ENCODE measurements at regions not wholly inside any gene's neighbourhood (a gene's known extent, or its start where the extent isn't known, plus 50 kb on each side); places are given as distances from the start of the nearest gene placed in this dataset.

DNA sequence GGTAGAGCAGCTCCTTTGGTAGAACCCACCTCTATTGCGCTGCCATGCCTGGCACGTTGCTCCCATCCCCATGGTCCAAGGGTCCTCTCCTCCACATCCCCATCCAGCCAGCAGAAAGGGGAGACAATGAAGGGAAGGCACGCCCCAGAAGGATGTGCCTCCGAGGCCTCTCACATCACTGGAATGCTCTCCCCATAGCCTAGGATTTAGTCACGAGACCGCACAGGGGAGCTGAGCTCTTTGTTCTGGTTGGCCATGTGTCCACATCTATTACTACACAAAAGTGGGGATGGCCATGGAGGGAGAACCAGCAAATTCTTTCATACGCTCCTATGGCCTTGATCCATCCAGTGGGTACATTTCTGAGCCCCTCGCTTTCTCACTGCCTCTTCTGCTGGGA is 60.5 kb upstream of the SALL4 start:
- Histone ChIP-seq H3K4me3 (ENCODE audit: low read length, poor library complexity, severe bottlenecking) (no peak overlapping the region), H3K27me3 (ENCODE audit: insufficient read depth, low read length, poor library complexity, severe bottlenecking) (no peaks in the 10 kb centered on the region), H3K36me3 (ENCODE audit: insufficient read depth, low read length) (no peaks in the 10 kb centered on the region), H3K79me2 (ENCODE audit: insufficient read depth, low read length) (no peaks in the 10 kb centered on the region), H3K9me3 (ENCODE audit: insufficient read depth, low read depth, low read length) (no peaks in the 10 kb centered on the region), H4K20me1 (ENCODE audit: insufficient read depth, low read length, poor library complexity, severe bottlenecking) (no peaks in the 10 kb centered on the region), H3K9ac (ENCODE audit: low read depth, low read length, poor library complexity, severe bottlenecking) (no peak overlapping the region), H3K4me1 (ENCODE audit: insufficient read depth, low read length, poor library complexity, severe bottlenecking) (no peaks in the 10 kb centered on the region), H2AFZ (ENCODE audit: low read length) (no peak overlapping the region), H3K9me2 (replicated peaks; ENCODE audit: low read depth, low read length) (no peaks in the 10 kb centered on the region), H3F3A (ENCODE audit: low read depth) (no peaks in the 10 kb centered on the region), H3K4me2 (ENCODE audit: low read depth, low read length, poor library complexity, severe bottlenecking) (no peak overlapping the region)
- TF ChIP-seq, protein P1, sequence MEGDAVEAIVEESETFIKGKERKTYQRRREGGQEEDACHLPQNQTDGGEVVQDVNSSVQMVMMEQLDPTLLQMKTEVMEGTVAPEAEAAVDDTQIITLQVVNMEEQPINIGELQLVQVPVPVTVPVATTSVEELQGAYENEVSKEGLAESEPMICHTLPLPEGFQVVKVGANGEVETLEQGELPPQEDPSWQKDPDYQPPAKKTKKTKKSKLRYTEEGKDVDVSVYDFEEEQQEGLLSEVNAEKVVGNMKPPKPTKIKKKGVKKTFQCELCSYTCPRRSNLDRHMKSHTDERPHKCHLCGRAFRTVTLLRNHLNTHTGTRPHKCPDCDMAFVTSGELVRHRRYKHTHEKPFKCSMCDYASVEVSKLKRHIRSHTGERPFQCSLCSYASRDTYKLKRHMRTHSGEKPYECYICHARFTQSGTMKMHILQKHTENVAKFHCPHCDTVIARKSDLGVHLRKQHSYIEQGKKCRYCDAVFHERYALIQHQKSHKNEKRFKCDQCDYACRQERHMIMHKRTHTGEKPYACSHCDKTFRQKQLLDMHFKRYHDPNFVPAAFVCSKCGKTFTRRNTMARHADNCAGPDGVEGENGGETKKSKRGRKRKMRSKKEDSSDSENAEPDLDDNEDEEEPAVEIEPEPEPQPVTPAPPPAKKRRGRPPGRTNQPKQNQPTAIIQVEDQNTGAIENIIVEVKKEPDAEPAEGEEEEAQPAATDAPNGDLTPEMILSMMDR (conservative IDR thresholded peaks at IDR 0.05; ENCODE audit: low read length), result no peak
- no peak for TF ChIP-seq EZH2phosphoT487 (IDR thresholded peaks at IDR 0.05; ENCODE audit: borderline replicate concordance)

DNA sequence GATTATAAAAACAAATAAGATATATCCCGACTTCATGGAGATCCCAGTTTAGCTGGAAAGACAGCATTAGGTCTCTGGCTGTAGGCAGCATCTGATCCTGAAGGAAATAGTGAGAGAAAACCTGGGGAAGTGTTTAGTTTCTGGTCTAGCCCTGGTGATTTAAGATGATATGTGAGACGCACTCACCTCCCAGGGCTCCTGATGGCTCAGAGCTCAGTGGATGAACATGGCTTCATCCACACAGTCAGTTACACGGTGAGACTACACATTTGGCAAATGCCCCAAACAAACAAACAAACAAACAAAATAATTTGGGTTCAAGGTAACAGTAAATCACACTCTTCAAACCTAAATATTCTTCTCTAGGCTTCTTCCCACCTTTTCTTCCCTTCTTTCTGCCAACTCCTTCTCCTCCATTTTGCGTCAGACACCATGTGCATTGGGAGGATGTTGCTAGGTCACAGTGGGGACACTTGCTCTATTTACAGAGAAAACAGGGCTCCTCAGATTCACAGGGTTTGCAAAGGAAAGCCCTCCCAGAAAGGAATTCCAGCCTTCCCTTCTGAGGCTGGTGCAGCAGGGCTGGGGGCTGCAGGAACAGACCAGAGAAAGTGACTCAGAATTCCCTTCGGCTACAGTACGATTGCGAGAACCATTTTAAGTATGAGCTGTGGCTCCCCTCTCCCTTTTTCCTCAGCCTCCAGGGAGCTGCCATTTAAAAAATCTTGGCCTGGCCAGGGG is 59.6 kb upstream of the SALL4 start:
- H3K36me3 ChIP-seq (ENCODE audit: insufficient read depth, low read length), result no peaks in the 10 kb centered on the region
- H3K4me3 ChIP-seq (ENCODE audit: low read length, poor library complexity, severe bottlenecking), result no peak overlapping the region
- H3K9me3 ChIP-seq (ENCODE audit: insufficient read depth, low read depth, low read length), result no peaks in the 10 kb centered on the region
- no peaks in the 10 kb centered on the region for H3K27me3 ChIP-seq (ENCODE audit: insufficient read depth, low read length, poor library complexity, severe bottlenecking)
- H4K20me1 ChIP-seq (ENCODE audit: insufficient read depth, low read length, poor library complexity, severe bottlenecking), result no peaks in the 10 kb centered on the region
- H2AFZ ChIP-seq (ENCODE audit: low read length), result no peak overlapping the region
- no peaks in the 10 kb centered on the region for H3K4me1 ChIP-seq (ENCODE audit: insufficient read depth, low read length, poor library complexity, severe bottlenecking)
- no peak overlapping the region for H3K4me2 ChIP-seq (ENCODE audit: low read depth, low read length, poor library complexity, severe bottlenecking)
- no peaks in the 10 kb centered on the region for H3K79me2 ChIP-seq (ENCODE audit: insufficient read depth, low read length)
- H3K9ac ChIP-seq (ENCODE audit: low read depth, low read length, poor library complexity, severe bottlenecking), result no peak overlapping the region
- no peaks in the 10 kb centered on the region for H3K9me2 ChIP-seq (replicated peaks; ENCODE audit: low read depth, low read length)
- TF ChIP-seq EZH2phosphoT487 (IDR thresholded peaks at IDR 0.05; ENCODE audit: borderline replicate concordance), result no peak
- TF ChIP-seq, protein P1 (conservative IDR thresholded peaks at IDR 0.05; ENCODE audit: low read length), result no peak
- no peaks in the 10 kb centered on the region for H3F3A ChIP-seq (ENCODE audit: low read depth)

DNA sequence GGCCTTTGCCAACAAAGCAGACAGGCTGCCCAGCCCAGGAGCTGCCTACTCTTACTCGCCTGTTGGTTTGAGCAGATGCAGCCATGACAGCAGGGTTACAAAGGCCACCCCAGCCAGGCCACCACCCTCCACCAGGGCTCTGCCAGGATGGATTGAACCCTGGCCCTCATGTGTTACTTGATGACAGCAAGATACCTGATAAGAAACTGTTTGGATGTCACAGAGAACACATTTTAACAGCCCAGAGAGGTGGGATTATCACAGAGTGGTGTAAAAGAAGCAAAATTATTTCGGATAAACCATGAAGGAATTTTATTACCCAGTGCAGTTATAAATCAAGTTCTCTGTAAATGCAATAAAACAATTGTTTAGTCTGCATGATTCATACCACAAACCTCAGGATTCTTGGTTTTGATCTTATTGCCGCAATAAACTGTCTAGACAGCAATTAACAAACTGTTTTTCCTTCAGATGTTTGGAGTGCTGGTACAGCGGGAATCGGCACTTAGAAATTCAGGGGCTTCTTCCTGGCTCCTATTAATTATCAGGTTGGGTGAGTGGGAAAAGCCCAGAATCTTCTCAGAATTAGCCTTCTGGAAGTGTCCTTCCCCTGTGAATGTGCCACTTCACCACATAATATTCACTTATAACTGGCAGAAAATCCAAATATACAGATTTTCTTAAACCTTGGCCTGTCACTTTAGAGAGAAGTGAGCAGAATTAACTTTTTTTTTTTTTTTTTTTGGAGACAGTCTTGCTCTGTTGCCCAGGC is 58.0 kb upstream of the SALL4 start:
- Histone ChIP-seq H3K9me3 (ENCODE audit: insufficient read depth, low read depth, low read length) (no peaks in the 10 kb centered on the region), H3K27me3 (ENCODE audit: insufficient read depth, low read length, poor library complexity, severe bottlenecking) (no peaks in the 10 kb centered on the region), H4K20me1 (ENCODE audit: insufficient read depth, low read length, poor library complexity, severe bottlenecking) (no peaks in the 10 kb centered on the region), H3K4me3 (ENCODE audit: low read length, poor library complexity, severe bottlenecking) (no peak overlapping the region), H3K4me1 (ENCODE audit: insufficient read depth, low read length, poor library complexity, severe bottlenecking) (no peaks in the 10 kb centered on the region), H3F3A (ENCODE audit: low read depth) (no peaks in the 10 kb centered on the region), H3K36me3 (ENCODE audit: insufficient read depth, low read length) (no peaks in the 10 kb centered on the region), H3K4me2 (ENCODE audit: low read depth, low read length, poor library complexity, severe bottlenecking) (no peak overlapping the region), H3K79me2 (ENCODE audit: insufficient read depth, low read length) (no peaks in the 10 kb centered on the region), H2AFZ (ENCODE audit: low read length) (no peak overlapping the region), H3K9ac (ENCODE audit: low read depth, low read length, poor library complexity, severe bottlenecking) (no peak overlapping the region), H3K9me2 (replicated peaks; ENCODE audit: low read depth, low read length) (no peaks in the 10 kb centered on the region)
- TF ChIP-seq, protein P1 (conservative IDR thresholded peaks at IDR 0.05; ENCODE audit: low read length), result no peak
- TF ChIP-seq EZH2phosphoT487 (IDR thresholded peaks at IDR 0.05; ENCODE audit: borderline replicate concordance), result no peak
